DMS53 (cell line): ENCODE measurements at regions not wholly inside any gene's neighbourhood (a gene's known extent, or its start where the extent isn't known, plus 50 kb on each side); places are given as distances from the start of the nearest gene placed in this dataset.

ENCODE experiments used
- DNase-seq: peaks from one replicate; lab custom pipeline; 2025; lab: John Stamatoyannopoulos, UW

GRCh38 chr16:85424260-85425073 lies 188.7 kb upstream of the GSE1 start:
- DNase-seq: peak; percentile 70

- DNase-seq: peak; percentile 80
Observed at GRCh38 chr16:85425074-85425662, 188.0 kb upstream of the GSE1 start.

- no peak for DNase-seq
Observed at GRCh38 chr16:85426806-85427205, 186.3 kb upstream of the GSE1 start.

DNA sequence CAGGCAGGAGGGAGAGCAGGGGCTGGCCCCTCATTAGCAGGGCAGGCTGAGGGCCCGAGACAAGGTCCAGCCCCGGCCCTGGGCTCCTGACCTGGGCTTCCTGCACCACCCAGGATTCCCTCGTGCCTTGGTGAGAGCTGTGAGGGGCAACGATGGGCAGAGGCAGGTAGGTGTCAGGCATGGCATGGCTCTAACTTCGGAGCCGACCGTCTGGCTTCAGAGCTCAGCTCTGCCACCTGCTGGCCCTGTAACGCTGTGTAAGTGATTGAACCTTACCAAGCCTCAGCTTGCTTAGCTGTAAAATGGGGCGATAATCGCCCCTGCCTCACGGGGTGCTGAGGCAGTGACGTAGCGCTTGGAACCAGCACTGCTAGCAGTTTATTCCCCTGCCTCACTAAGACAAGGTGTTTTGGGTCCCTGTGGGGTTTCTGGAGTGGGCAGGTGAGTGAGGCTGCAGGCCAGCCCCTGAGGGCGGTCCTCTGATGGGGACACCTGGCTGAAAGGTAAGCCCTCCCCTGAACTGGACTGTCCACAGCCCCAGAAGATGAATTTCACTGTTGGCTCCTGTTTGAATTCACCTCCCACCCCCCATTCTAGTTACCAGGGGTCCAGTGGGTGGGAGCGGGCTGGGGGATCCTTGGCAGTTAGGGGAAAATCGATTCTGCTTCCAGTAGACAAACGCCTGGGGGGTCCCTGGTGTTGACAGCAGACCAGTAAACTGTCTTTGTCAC lies 184.8 kb upstream of the GSE1 start:
- peak; percentile 65 for DNase-seq

DNA sequence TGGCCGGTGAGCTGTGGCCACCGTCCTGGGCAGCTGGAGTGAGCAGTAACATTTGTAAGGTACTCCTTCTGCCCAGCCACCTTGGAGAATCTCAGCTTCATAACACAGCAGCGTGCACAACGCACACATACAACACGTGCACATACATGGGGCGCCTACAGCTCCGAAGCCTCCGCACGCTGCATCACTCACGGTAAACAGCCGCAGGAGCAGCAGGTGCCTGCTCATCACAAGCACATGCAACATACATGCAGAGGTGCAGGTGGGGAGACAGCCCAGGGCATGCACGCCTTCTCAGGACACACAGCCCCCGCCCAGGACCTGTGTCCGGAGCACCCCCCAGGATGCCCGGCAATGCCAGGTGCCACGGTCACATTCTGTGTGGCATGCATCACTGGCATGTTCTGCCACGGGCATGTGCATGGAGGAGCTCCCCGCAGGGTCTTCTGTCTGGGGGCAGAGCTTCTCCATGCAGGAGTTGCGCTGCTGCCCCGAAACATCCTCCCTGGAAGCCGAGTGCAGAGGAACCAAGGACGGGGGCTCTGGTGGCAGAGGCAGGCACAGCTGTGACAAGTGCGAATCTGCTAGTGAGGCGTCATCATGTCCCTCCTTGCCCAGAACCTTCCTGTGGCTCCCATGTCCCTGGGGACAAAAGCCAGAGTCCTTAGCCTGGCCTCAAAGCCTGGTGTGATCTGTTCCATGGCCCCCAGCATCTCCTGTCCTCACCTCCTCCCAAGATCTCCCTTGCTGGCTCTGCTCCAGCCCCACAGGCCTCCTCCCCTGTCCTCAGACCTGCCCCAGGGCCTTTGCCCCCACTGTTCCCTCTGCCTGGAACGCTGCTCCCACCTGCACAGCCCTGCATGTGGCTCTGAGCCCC lies 184.0 kb upstream of the GSE1 start:
- DNase-seq: no peak

DNA sequence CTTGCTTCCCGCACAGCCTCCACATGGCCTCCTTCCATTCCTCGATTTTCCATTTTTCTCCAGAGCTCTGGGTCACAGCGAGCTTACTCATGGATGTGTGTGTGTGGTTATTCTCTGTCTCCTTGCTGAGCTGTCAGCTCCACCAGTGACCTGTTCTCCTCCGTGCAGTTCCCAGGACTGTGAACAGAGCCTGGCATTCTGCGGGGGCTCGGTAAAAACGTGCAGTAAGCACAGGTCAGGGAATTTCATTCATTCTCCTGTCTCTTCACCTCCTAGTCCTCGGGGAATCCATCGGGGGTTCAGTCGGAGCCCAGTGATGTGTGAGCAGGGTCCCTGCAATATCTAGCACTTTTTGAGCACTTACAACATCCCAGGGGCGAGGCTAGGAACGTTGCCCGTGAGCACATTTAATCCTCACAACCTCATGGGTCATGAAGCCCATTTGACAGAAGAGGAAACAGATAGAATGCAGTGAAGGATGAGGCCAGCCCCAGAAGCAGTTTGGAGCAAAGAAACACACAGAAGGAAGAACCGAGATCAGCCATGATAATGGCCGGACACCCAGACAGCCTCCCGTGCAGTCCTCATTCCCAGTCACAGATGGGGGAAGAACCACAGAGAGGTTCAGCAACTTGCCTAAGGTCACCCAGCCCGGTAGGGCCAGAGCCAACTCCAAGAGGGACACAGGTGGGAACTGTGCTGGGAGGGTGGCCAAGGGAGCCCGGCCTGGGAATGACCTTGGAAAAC lies 183.2 kb upstream of the GSE1 start:
- no peak for DNase-seq

DNA sequence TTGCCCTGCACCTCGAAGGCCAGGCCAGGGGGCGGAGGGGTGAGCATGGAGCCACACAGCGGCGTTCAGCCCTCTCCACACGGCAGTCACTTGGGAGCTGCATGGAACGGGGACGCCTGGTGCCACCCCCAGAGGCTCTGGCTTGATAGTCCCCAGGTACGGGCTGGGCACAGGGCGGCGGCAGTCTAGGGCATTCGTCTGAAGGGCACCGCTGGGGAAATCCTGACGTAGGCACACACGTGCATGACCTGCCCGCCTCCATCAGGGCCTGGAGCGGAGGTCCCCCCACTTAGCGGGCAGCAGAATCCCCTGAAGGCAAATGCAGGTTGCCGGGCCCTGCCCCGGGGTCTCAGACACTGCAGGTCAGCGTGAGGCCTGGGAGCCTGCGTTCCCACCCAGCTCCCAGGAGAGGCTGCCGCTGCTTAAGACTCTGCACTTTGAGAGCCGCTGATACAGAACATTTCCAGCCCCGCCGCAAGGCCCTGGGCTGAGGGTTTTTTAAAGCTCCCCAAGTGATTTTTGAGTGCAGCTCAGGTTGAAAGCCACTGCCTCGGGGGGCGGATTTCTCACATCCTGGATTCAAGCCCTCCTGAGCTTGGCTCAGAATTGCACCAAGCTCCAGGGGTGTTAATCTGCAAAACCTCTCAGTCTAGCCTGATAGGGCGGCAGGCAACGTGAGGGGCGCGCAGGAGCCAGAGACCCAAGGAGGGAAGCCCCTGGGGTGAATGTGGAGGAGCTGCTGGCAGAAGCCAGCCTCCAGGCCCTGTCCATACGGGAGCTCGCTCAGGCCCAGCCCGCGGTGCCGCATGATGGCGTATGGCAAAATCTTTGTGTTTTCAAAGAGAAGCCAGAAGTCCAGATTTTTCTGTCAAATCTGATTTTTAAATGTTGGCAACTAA lies 182.3 kb upstream of the GSE1 start:
- DNase-seq: no peak

- no peak for DNase-seq
Observed at GRCh38 chr16:85431431-85432124, 181.5 kb upstream of the GSE1 start.

DNA sequence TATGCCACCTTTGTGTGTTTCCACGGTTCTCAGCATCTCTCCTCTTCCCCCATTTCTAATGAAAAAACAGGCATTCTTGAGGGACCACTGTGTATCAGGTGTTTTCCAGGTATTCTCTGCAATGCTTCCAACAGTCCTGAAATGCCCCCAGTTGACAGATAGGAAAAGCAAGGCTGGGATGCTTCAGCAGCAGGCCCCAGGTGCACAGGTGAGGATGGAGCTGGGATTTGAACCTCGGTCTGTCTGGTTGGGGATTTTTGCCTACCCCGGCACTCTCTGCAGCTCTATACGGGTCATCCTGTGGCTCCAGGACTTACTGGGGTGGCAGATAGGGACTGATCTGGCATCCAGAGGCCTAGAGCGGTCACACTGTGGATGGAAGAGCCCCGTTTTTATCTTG lies 180.5 kb upstream of the GSE1 start:
- DNase-seq: no peak

- DNase-seq: no peak
Observed at GRCh38 chr16:85433477-85433876, 179.6 kb upstream of the GSE1 start.

GRCh38 chr16:85435286-85435685 lies 177.8 kb upstream of the GSE1 start:
- DNase-seq: no peak

DNA sequence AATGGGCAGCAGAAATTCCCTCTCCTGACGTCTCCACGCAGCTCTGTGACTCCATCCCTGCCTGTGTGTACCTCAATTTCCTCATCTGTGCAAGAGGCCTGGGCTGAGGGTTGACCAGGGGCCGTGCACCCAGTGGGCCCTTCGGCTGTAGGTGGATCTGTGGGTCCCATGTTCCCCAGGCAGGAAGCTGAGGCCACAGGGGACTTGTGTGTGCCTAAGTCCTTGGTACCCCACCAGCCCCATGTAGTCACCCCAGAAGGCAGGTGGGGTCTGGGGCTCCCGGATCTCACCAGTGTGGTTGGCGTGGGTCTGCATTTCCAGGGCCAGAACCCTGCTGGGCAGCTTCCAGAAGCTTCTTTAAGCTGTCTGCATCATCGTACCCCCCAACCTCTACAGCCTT lies 177.4 kb upstream of the GSE1 start:
- DNase-seq: no peak

GRCh38 chr16:85436207-85436606 lies 176.9 kb upstream of the GSE1 start:
- DNase-seq: peak; percentile 33

GRCh38 chr16:85436636-85437165 lies 176.4 kb upstream of the GSE1 start:
- DNase-seq: peak; percentile 63

GRCh38 chr16:85437166-85438052 lies 175.7 kb upstream of the GSE1 start:
- peak; percentile 88 for DNase-seq

GRCh38 chr16:85438981-85439685 lies 174.0 kb upstream of the GSE1 start:
- no peak for DNase-seq

DNA sequence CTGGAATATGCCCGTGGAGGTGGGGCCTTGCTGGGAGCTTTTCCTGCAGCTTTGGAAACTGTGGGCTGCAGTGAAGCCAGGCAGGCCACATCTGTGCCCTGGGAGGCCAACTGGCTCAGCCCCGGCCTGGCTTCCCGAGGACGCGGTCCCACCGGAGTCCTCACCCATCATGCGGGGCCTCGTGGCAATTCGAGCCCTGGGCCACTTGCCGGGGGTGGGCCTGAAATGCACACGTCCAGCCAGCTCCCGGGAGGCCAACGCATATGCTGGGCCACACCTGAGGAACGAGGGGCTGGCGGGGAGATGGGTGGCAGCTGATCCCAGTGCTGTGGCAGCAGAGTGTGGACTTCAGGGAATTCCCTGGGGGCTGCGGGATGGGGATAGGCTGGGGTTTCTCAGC lies 172.4 kb upstream of the GSE1 start:
- DNase-seq: no peak
